GM21515 (cell line): ENCODE measurements at regions not wholly inside any gene's neighbourhood (a gene's known extent, or its start where the extent isn't known, plus 50 kb on each side); places are given as distances from the start of the nearest gene placed in this dataset.
"Not testable (repeated sequence)": the region's sequence is repeated elsewhere in the genome, so short reads cannot be mapped to it uniquely, and the experiment has no call there.

Experiments used
- ATAC-seq: cut with Tn5 transposase; IDR thresholded peaks from one replicate; pipeline ENCODE4 v1.9.1; 2021; ENCODE audit not compliant: unreplicated experiment

GRCh38 chr14:83253870-83254269 is 1720.2 kb upstream of the SEL1L start:
- no peak for ATAC-seq

GRCh38 chr14:83255015-83255726 is 1721.5 kb upstream of the SEL1L start:
- no peak for ATAC-seq

GRCh38 chr14:83255727-83256090 is 1722.1 kb upstream of the SEL1L start:
- no peak for ATAC-seq

DNA sequence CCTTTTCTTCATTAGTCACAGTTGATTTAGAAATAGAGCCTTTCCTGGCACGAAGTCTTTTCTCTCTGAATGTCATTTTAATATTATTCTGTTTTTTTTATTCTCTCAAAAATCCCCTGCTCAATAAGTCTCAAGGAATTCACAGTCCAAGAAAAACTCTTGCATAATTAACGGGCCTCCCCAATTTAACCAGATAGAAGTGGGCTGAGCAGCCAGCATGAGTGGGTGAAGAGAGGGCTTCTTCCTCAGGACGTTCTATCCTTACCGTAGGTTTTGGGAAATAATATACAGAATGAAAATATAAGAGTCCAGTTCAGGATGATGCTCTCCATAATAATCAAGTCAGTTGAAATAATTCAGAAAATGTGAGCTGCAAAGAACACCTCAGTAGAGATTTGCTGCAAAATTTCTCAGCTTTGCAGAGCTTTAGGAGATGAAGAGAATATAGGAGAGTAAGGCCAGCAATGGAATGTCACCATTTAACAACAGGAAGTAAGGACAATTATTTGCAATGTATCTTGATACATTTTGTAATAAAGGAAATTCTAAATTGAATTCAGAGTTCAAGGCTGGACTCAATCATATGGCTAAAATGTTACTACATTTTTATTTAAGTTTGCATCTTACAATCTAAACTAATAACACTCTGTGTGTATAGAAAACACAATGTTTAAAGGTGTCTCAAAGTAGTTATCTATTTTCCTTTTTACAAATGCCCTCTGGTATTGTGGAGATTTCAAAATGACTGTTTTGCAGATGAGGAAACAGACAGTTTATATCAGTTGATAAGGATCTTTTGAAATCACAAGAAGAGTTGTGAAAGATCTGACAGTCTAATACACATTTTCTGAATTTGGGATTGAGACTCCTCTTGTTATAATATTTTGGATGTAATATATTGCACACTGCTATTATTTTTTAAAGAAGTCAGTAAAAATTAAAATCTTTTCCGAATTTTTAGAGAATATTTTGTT is 1724.1 kb upstream of the SEL1L start:
- ATAC-seq = no peak

DNA sequence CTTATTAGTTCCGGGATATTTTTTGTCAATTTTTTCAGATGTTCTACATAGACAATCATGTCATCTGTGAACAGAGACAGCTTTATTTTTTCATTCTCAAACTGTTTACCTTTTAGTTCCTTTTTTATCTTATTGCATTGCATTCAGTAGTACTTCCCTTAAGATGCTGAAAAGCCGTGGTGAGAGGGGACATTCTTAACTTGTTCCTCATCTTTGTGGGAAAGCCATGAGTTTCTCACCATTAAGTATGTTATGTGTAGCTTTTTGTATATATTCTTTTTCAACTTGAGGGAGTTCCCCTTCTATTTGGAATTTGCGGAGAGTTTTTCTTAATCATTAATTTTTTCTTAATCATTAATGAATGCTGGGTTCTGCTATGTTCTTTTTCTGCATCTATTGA is 1727.1 kb upstream of the SEL1L start:
- no peak for ATAC-seq

DNA sequence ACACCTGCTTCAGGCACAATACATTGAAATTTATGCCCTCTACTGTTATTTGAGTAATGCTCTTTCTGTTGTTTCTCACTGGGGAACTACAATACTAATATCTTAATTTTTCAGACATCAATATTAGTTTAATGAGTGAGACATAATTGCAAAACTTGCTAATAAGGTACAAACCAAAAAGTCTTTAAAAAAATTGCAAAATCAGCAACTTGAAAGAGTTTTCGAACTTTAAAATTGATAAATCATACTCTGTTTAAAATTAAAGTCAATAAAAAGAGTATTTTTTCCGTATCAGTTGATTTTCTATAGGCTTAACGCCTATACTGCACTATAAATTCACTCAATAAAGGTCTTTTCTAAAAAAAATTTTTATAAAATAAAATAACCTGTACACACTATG is 1735.9 kb upstream of the SEL1L start:
- no peak for ATAC-seq

- ATAC-seq = no peak
These were observed 1738.0 kb upstream of the SEL1L start for GRCh38 chr14:83271663-83272062.

- no peak for ATAC-seq
These were observed 1747.1 kb upstream of the SEL1L start for GRCh38 chr14:83280719-83281118.

DNA sequence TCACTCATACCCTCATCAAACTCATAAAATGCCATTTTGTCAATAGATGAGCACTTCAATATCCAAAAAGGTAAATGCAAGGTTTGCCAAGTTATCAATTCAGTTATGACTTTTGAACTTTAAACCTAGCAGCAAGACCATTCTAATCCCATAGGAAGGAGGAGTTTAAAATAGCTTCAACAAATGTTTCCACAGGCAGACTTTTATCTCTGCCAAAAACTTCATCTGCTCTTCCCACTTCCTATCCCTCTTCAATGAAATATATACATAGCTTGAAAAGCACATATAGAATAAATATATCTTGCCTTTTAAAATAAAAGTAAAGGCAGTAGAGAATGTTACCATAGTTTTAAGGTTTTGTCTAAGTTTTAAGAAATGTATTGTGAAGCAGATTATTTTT is 1749.1 kb upstream of the SEL1L start:
- ATAC-seq = no peak

DNA sequence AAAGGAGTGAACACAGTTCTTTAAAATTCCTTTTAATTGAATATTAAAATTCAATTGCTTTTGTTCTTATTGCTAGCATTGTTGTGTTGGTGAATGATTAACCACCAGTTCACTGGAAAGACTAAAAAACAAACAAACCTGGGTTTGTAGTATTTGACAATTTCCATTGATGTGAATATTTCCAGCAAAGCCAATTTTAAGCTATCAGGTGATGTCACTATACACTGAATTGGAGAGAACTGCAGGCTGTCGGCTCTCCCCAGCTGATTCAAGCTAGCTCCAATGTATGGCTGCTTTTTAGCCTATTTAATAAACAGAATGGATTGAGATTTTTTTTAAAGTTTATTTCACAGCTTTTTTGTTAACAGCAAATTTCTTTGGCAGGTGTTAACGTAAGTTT is 1753.6 kb upstream of the SEL1L start:
- no peak for ATAC-seq

- ATAC-seq = no peak
These were observed 1755.7 kb upstream of the SEL1L start for GRCh38 chr14:83289390-83289789.

DNA sequence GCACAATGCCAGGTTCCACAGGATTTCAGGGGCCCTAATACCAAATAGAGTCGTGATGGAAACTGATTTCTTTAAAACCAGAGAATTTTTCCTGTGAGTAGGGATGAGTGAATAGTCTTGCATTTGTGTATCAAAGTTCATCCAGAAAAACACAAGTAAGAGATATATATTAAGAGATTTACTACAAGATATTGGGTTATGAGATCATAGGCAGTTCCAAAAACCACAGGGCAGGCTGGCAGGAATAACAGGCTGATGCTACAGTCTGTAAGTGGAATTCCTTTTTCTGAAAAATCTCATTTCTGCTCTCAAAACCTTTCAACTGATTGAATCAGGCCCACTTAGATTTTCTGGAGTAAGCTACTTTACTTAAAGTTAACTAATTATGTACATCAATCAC is 1756.2 kb upstream of the SEL1L start:
- no peak for ATAC-seq

DNA sequence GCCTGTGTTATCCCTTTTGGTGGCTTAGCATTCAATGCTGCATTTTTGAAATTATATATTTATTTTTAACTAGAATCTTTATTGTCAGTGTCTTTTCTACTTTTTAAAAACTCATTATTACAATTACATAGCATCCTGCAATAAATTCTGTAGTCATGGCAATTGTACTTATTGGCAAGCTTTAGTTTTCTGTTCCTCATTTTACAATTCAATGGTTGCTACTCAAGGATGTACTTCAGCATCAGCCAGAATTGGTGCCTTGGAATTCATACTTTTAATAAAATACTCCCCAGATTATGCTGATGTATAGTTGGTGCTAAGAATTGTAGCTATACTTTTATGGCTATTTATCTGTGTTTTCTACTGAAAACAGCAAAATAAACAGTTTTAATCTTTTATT is 1756.8 kb upstream of the SEL1L start:
- no peak for ATAC-seq

DNA sequence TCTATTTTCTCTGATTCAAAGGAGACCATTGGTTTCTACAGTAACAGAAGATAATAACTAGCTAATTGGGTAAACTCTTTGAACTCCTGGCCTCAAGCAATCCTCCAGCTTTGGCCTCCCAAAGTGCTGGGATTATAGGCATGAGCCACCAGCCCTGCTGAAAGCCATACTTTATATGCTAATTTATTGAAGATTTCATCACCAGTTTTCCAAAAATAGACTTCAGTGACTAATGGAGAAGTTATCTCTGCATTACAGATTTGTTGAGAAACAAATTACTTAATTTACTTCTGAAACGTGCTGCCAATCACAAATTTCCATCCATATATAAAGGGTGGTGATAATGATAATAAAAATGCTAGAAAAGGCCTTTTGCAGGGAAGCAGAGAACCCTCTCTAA is 1758.1 kb upstream of the SEL1L start:
- ATAC-seq = no peak

- ATAC-seq = no peak
These were observed 1761.3 kb upstream of the SEL1L start for GRCh38 chr14:83294941-83295340.

- no peak for ATAC-seq
These were observed 1763.7 kb upstream of the SEL1L start for GRCh38 chr14:83297361-83297760.

- ATAC-seq = not testable (repeated sequence)
These were observed 1764.4 kb upstream of the SEL1L start for GRCh38 chr14:83298016-83298415.

DNA sequence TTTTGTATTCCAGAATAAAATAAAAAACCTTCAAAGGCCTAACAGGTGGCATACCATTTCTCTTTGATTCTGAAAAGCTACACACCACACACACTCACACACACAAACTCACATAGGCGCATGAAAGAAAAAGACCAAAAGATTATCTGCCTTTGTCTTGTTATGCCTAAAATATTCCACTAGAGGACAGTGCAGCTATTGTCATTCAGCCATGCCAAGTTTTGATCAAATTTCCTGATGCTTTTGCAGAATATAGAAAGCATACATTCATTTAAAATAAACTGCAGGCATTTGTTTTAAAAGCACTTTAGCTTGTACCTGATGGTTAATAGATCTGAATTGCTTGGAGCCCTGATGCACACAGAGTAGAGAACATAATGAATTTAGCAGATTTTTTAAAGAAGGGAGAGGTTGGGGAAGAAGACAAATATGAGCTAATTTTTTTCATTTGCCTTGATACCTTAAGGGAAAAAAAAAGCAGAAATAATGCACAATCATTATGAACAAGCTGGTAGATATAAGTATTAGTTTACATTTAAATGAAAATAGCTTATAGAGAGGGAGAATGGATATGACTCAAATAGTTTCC is 1766.9 kb upstream of the SEL1L start:
- no peak for ATAC-seq

DNA sequence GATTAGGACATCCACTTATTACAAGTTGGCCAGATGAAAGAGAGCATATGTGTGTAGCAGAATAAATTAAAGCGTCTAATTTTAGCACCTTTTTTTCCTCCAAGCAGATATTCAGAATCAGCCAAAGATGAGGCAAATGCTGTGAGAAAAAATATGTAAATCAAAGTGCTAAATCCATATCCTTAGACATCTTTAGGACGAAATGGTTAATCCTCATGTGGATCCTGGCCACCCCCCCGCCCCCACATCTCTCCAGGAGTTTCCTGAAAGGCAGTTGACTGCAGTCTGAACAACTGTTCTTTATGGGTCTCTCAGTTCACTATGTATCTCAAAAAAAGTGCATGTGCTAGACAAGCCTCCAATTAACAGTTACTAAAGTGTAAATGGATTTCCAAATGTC is 1768.1 kb upstream of the SEL1L start:
- no peak for ATAC-seq

DNA sequence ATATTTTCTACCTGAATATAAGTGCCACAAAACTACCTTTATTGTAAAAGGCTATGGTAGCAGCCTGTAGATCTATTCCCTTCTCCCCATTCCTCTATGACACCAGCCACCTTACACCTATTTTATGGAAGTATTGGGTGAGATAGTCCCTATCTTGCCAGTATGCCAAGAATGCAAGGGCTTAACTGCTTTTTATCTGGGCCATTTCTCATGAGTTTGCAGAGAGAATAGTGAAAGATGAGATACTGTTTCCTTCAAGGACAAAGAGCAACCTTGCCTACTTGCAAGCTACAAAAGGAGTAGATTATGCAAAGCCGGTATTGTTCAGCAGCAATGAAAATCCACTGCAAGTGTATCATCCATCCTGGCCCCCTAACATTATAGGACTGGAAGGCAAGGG is 1775.6 kb upstream of the SEL1L start:
- ATAC-seq = no peak

GRCh38 chr14:83309833-83310232 is 1776.2 kb upstream of the SEL1L start:
- ATAC-seq = no peak

- ATAC-seq = no peak
These were observed 1778.9 kb upstream of the SEL1L start for GRCh38 chr14:83312511-83312910.
